Natural killer cell (primary cell): ENCODE measurements at regions not wholly inside any gene's neighbourhood (a gene's known extent, or its start where the extent isn't known, plus 50 kb on each side); places are given as distances from the start of the nearest gene placed in this dataset.
"Not testable (repeated sequence)": the region's sequence is repeated elsewhere in the genome, so short reads cannot be mapped to it uniquely, and the experiment has no call there.

ENCODE experiments used
- ATAC-seq, 3 donors: fragments of 150-1000 bp in 2 of 3; fragments of 200-7000 bp in 1 of 3; cut with Tn5 transposase; 1 replicate in 1 of 3; 2 replicates in 2 of 3; pipeline ENCODE4 v1.10.0; 2021; ENCODE audit warnings: mild to moderate bottlenecking in 2 of 3, moderate library complexity in 2 of 3
- DNase-seq, 2 donors: peaks; one replicate each; pipeline versions ENCODE4 v3.0.0 to v3.0.0-alpha.2; 2013 to 2021; ENCODE audit warnings: mixed read lengths in 1 of 2
- H3K27ac ChIP-seq: one replicate; pipeline ENCODE4 v1.5.1; 2013; ENCODE audit warnings: mild to moderate bottlenecking, low read length
- H3K27me3 ChIP-seq: one replicate; pipeline ENCODE4 v1.6.1; 2013; ENCODE audit warnings: low read length; ENCODE audit not compliant: control insufficient read depth, insufficient read depth
- H3K36me3 ChIP-seq: one replicate; pipeline ENCODE4 v1.6.1; 2013; ENCODE audit warnings: low read length; ENCODE audit not compliant: control insufficient read depth, insufficient read depth
- H3K4me1 ChIP-seq: one replicate; pipeline ENCODE4 v1.6.1; 2013; ENCODE audit warnings: low read length; ENCODE audit not compliant: control insufficient read depth, insufficient read depth
- H3K4me3 ChIP-seq: one replicate; pipeline ENCODE4 v1.5.1; 2013; ENCODE audit warnings: low read length
- H3K9me3 ChIP-seq: one replicate; pipeline ENCODE4 v1.6.1; 2013; ENCODE audit warnings: low read length; ENCODE audit not compliant: control insufficient read depth, insufficient read depth
- H3K27ac Mint-ChIP-seq, 2 donors: one replicate each; pipeline ENCODE4 v1.8.0; 2022; ENCODE audit warnings: mild to moderate bottlenecking in 2 of 2, mixed read lengths in 2 of 2, moderate library complexity in 1 of 2
- H3K27me3 Mint-ChIP-seq, 2 donors: one replicate each; pipeline ENCODE4 v1.8.0; 2022; ENCODE audit warnings: low read depth in 2 of 2, mixed read lengths in 2 of 2
- H3K36me3 Mint-ChIP-seq: one replicate; pipeline ENCODE4 v1.8.0; 2022; ENCODE audit warnings: mixed read lengths
- H3K4me1 Mint-ChIP-seq, 2 donors: one replicate each; pipeline ENCODE4 v1.8.0; 2022; ENCODE audit warnings: mixed read lengths in 2 of 2
- H3K4me3 Mint-ChIP-seq: one replicate; pipeline ENCODE4 v1.8.0; 2022; ENCODE audit warnings: mild to moderate bottlenecking, moderate library complexity, mixed read lengths
- H3K9me3 Mint-ChIP-seq, 2 donors: one replicate each; pipeline ENCODE4 v1.8.0; 2022; ENCODE audit warnings: mixed read lengths in 2 of 2
- WGBS: methylation state at CpG from one replicate; pipeline ENCODE4 v1.1.7; 2013; ENCODE audit warnings: missing lambda C conversion rate; ENCODE audit not compliant: insufficient coverage; 5-methylcytosine and 5-hydroxymethylcytosine counted together
- intact Hi-C: fragments of 100-400 bp; cut with micrococcal nuclease; formaldehyde crosslinking; loops from one replicate; pipeline ENCODE4 v1.14.2; 2022
- TF ChIP-seq, protein P1 (sequence below): fragments of 200-600 bp; IDR thresholded peaks from one replicate; pipeline ENCODE4 v1.8.0; 2022; ENCODE audit warnings: antibody characterized with exemption

DNA sequence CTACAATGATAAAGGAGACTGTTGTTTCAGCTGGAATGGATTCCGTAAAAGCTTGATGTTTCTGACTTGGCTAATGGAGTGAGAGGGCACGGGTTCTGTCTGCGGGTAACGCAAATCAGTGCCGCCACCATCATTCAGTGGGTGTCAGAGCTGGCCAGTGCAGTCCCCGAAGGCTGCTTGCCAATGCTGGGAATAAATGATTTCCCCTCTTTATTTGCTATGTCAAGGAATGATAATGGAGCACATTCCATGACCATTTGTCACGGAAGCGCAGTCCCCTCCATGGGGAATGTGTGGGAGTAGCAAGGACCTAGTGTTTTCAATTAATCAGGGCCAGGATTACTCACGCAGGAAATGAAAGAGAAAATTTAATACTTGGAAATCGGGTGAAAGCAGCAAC lies 899.3 kb downstream of the UQCRFS1 start:
- Mint-ChIP-seq H3K36me3 (no peaks in the 10 kb centered on the region), H3K4me1 (no peaks in the 10 kb centered on the region), H3K27ac (no peak overlapping the region), H3K27me3 (peaks cover 2 to 15% of the 10 kb centered on the region in 2 donors), H3K9me3 (no peaks in the 10 kb centered on the region), H3K4me3 (no peak overlapping the region)
- H3K4me3 ChIP-seq, result no peak overlapping the region
- no peaks in the 10 kb centered on the region for H3K27me3 ChIP-seq
- ATAC-seq, result no peak
- H3K27ac ChIP-seq, result no peak overlapping the region
- intact Hi-C loops, result no loop called here
- DNase-seq, result no peak
- TF ChIP-seq, protein P1, sequence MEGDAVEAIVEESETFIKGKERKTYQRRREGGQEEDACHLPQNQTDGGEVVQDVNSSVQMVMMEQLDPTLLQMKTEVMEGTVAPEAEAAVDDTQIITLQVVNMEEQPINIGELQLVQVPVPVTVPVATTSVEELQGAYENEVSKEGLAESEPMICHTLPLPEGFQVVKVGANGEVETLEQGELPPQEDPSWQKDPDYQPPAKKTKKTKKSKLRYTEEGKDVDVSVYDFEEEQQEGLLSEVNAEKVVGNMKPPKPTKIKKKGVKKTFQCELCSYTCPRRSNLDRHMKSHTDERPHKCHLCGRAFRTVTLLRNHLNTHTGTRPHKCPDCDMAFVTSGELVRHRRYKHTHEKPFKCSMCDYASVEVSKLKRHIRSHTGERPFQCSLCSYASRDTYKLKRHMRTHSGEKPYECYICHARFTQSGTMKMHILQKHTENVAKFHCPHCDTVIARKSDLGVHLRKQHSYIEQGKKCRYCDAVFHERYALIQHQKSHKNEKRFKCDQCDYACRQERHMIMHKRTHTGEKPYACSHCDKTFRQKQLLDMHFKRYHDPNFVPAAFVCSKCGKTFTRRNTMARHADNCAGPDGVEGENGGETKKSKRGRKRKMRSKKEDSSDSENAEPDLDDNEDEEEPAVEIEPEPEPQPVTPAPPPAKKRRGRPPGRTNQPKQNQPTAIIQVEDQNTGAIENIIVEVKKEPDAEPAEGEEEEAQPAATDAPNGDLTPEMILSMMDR, result no peak
- no peaks in the 10 kb centered on the region for H3K36me3 ChIP-seq
- no peaks in the 10 kb centered on the region for H3K4me1 ChIP-seq
- 88% methylated on average over 10 of the region's 10 CpGs for WGBS
- H3K9me3 ChIP-seq, result no peaks in the 10 kb centered on the region

DNA sequence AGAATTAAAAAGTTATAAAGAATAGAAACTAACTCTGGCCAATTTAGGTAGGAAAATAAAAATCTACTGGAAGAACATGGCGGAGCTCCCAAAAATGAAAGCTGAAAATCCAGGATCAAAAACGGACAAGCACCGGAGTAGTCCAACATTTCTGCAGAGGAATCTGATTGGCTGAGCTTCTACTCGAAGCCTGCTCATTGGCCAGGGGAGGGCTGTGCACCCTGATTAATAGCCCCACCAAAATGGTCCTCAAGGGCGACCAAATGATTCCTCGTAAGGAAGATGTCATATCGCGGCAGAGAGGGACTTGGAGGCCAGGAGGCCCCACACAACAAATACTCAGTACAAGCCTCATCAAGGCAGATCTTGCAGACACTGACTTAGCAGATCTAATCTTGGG lies 900.7 kb downstream of the UQCRFS1 start:
- Mint-ChIP-seq H3K4me3 (no peak overlapping the region), H3K4me1 (no peaks in the 10 kb centered on the region), H3K36me3 (no peaks in the 10 kb centered on the region), H3K27ac (no peak overlapping the region), H3K27me3 (peaks cover 1 to 8% of the 10 kb centered on the region in 2 donors), H3K9me3 (no peaks in the 10 kb centered on the region)
- 91% methylated on average over 8 of the region's 8 CpGs for WGBS
- ATAC-seq (no peak), DNase-seq (no peak)
- H3K4me3 ChIP-seq, result no peak overlapping the region
- no peaks in the 10 kb centered on the region for H3K36me3 ChIP-seq
- H3K27ac ChIP-seq, result no peak overlapping the region
- H3K9me3 ChIP-seq, result no peaks in the 10 kb centered on the region
- no peaks in the 10 kb centered on the region for H3K27me3 ChIP-seq
- TF ChIP-seq, protein P1, result no peak
- no peaks in the 10 kb centered on the region for H3K4me1 ChIP-seq
- intact Hi-C loops, result no loop called here

DNA sequence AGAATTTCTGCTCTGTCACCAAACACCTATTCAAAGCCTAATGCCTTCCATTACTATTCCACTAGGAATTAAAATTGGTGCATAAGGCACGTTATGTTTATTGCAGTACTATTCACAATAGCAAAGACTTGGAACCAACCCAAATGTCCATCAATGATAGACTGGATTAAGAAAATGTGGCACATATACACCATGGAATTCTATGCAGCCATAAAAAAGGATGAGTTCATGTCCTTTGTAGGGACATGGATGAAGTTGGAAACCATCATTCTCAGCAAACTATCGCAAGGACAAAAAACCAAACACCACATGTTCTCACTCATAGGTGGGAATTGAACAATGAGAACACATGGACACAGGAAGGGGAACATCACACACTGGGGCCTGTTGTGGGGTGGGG lies 902.1 kb downstream of the UQCRFS1 start:
- intact Hi-C loops, H3K27me3 Mint-ChIP-seq, H3K27me3 ChIP-seq, H3K9me3 ChIP-seq, ATAC-seq, H3K4me3 ChIP-seq, H3K36me3 ChIP-seq, H3K4me1 Mint-ChIP-seq, DNase-seq, H3K27ac ChIP-seq, H3K36me3 Mint-ChIP-seq, H3K27ac Mint-ChIP-seq, H3K4me3 Mint-ChIP-seq, H3K9me3 Mint-ChIP-seq, H3K4me1 ChIP-seq: not testable (repeated sequence)
- WGBS, result no CpG with 5 or more reads among the region's 2 CpGs

DNA sequence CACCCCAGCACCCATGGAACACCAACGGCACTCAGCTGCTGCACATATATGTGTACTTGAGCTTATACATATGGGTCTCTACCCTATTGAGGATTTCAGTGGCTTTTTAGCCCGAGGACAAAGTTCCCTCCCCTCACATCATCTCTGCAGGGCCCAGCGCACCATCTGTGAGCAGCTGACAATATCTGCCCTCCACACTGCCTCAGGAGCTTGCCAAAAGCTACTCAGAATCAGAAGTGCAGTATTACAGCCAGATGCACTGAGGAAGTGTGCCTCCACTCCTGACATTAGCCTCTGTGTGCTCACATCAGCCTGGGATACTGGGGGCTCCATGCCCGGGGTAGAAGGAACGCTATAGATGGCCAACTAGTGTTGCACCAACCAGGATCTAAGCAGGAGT lies 903.9 kb downstream of the UQCRFS1 start:
- no peaks in the 10 kb centered on the region for H3K4me1 Mint-ChIP-seq
- Histone ChIP-seq H3K36me3 (no peaks in the 10 kb centered on the region), H3K4me3 (no peak overlapping the region), H3K4me1 (no peaks in the 10 kb centered on the region), H3K9me3 (no peaks in the 10 kb centered on the region), H3K27ac (no peak overlapping the region), H3K27me3 (no peaks in the 10 kb centered on the region)
- no peaks in the 10 kb centered on the region for H3K9me3 Mint-ChIP-seq
- no peak overlapping the region for H3K27ac Mint-ChIP-seq
- 74% methylated on average over 5 of the region's 5 CpGs for WGBS
- no peak for DNase-seq
- no peak for ATAC-seq
- H3K27me3 Mint-ChIP-seq, result no peaks in the 10 kb centered on the region
- intact Hi-C loops, result no loop called here
- TF ChIP-seq, protein P1, result no peak
- no peak overlapping the region for H3K4me3 Mint-ChIP-seq
- no peaks in the 10 kb centered on the region for H3K36me3 Mint-ChIP-seq
